ENCODE measurements at regions not wholly inside any gene's neighbourhood (a gene's known extent, or its start where the extent isn't known, plus 50 kb on each side); places are given as distances from the start of the nearest gene placed in this dataset.

DNA sequence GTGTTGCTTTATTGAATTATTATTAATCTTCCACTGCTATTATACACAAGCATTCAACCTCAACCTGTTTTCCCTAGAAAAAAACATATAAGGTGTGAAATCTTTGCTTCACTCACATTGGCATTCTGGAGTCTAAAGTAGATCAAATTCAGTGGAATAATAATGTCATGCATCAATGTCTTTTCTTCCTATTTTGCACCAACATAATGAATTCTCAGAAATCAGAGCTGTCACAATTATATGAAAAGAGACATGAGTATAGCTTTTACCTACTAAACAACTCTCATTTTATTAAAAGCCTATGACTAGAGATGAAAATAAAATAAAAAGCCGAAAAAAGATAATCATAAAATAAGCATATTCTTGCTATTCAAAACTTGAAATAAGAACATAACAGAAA, 96.3 kb upstream of the QRFPR start:
- Histone ChIP-seq H3K9me3 (no peaks in the 10 kb centered on the region), H3K36me3 (ENCODE audit: low read depth, missing control alignments) (no peaks in the 10 kb centered on the region), H3K27me3 (no peaks in the 10 kb centered on the region), H3K27ac (no peak overlapping the region), H3K4me3 (no peak overlapping the region), H3K4me1 (no peaks in the 10 kb centered on the region)
- TF ChIP-seq CTCF (IDR thresholded peaks at IDR 0.05): no peak
- no peak for TF ChIP-seq POLR2A (IDR thresholded peaks at IDR 0.05)
- intact Hi-C loops (cut with DNase I; ENCODE audit: low total_unique reads): no loop called here
- 91 to 92% methylated on average over 1 of the region's 1 CpG for WGBS, 2 donors
- no peak for DNase-seq

DNA sequence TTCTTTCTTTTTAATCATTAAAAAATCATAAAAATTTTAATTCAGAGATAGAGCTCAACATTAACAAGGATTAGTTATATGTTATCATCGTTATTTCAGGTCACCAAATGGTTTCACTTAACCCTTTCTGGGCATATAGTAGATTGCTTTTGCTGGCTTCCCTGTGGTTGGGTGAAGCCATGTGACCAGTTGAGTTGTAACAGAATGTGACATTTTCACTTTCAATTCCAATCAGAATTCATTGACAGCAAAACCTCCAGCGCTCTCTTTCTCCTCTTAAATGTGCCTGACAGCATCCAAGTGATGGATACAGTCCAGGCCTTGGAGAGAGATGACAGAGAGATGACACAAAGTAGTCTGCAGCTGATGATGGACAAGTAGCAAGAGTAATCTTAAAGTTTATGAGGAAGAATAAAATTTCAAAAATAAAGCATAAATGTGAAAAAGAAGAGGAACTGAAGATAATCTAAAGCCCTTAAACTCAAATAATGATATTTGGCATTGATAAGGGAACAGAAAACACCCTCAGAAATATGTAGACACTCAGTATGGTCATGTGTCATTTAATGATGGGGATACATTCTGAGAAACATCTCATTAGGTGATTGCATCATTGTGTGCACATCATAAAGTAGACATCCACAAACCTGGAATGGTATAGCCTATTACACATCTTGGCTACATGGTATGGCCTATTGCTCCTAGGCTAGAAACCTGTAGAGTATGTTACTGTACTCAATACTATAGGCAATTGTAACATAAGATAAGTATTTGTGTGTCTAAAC, 92.3 kb upstream of the QRFPR start:
- H3K9me3 ChIP-seq: no peaks in the 10 kb centered on the region
- H3K4me3 ChIP-seq: no peak overlapping the region
- intact Hi-C loops (cut with DNase I; ENCODE audit: low total_unique reads): no loop called here
- WGBS, 2 donors: 82% methylated on average over 2 of the region's 2 CpGs
- no peaks in the 10 kb centered on the region for H3K4me1 ChIP-seq
- H3K36me3 ChIP-seq (ENCODE audit: low read depth, missing control alignments): no peaks in the 10 kb centered on the region
- no peak overlapping the region for H3K27ac ChIP-seq
- H3K27me3 ChIP-seq: no peaks in the 10 kb centered on the region
- TF ChIP-seq POLR2A (IDR thresholded peaks at IDR 0.05) (no peak), CTCF (IDR thresholded peaks at IDR 0.05) (no peak)
- DNase-seq: no peak

DNA sequence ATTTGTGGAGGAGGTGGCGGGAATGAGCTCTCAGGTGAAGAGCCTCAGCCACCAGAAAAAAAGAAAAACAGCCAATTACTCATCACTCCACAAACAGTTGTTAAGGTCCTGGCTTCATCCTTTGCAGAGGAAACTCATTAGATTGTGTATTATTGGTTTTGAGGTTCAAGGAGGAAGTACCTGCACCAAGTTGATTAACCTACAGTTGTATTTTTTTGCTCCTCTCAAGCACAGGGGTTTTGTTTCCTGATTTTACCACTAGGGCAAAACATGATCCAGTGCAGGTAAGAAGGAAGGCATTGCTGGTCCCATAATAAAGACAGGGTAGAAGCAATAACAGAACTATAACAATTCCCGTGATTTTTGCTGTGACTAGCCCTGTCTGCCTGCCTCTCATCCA, 84.0 kb upstream of the QRFPR start:
- no peak for DNase-seq
- TF ChIP-seq CTCF (IDR thresholded peaks at IDR 0.05): no peak
- TF ChIP-seq POLR2A (IDR thresholded peaks at IDR 0.05): no peak
- intact Hi-C loops (cut with DNase I; ENCODE audit: low total_unique reads): no loop called here
- Histone ChIP-seq H3K36me3 (ENCODE audit: low read depth, missing control alignments) (no peaks in the 10 kb centered on the region), H3K27ac (no peak overlapping the region), H3K9me3 (no peaks in the 10 kb centered on the region), H3K27me3 (no peaks in the 10 kb centered on the region), H3K4me1 (no peaks in the 10 kb centered on the region), H3K4me3 (no peak overlapping the region)
- WGBS, 2 donors: 85 to 96% methylated on average over 2 of the region's 2 CpGs

DNA sequence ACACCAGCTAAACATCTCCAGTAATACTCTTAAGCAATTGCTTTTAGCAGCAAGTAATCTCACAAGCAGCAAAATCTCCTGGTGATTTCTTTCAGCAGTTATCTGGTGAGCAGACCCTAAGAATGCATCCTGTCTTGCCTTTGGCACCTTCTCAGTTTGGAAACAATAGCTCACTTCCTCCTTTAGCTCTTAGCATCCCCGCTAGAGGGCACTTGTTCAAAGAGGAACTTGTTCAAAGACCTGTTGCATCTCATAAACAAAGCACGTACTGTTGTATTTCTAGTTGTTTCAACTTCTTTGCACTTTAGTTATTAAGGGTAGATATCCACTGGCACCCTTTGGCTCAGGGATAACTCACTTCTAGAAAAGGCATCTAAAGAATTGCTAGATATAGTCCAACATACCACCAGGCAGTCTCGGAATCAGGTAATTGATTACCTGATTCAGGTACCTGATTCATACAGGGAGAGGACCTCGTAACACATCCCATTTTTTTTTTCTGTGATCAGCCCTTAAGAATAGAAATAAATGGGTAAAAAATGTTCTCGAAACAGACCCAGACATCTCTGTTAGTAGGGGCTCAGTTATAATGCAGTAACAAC, 81.9 kb upstream of the QRFPR start:
- no peaks in the 10 kb centered on the region for H3K9me3 ChIP-seq
- no peaks in the 10 kb centered on the region for H3K27me3 ChIP-seq
- H3K4me1 ChIP-seq: no peaks in the 10 kb centered on the region
- intact Hi-C loops (cut with DNase I; ENCODE audit: low total_unique reads): no loop called here
- H3K4me3 ChIP-seq: no peak overlapping the region
- WGBS, 2 donors: 52 to 63% methylated on average over 5 of the region's 5 CpGs
- TF ChIP-seq CTCF (IDR thresholded peaks at IDR 0.05) (peak; percentile 14 to 54 (median 35)), POLR2A (IDR thresholded peaks at IDR 0.05) (no peak)
- no peak overlapping the region for H3K27ac ChIP-seq
- no peaks in the 10 kb centered on the region for H3K36me3 ChIP-seq (ENCODE audit: low read depth, missing control alignments)
- peak; percentile 73 for DNase-seq

DNA sequence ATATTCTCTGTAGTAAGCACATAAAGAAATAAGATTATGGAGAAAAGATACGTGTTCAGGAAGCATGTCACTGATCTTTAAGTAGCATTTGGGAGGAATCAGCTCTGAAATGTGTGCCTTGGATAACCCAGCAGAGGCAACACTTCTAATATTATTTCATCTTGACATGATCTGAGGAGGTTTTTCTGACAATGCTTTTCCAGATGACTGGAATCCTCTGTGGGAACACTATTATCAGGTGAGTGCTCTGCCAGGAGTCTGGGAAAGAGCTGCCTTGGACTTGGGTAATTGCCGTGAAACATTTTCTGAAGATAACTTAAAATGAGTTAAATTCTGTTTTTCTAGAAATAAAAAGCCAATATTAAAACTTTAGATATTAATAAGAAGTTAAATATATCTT, 78.2 kb upstream of the QRFPR start:
- TF ChIP-seq POLR2A (IDR thresholded peaks at IDR 0.05) (no peak), CTCF (IDR thresholded peaks at IDR 0.05) (no peak)
- no peaks in the 10 kb centered on the region for H3K36me3 ChIP-seq (ENCODE audit: low read depth, missing control alignments)
- WGBS, 2 donors: 64 to 71% methylated on average over 2 of the region's 2 CpGs
- intact Hi-C loops (cut with DNase I; ENCODE audit: low total_unique reads): no loop called here
- no peaks in the 10 kb centered on the region for H3K4me1 ChIP-seq
- no peak overlapping the region for H3K27ac ChIP-seq
- no peaks in the 10 kb centered on the region for H3K9me3 ChIP-seq
- no peaks in the 10 kb centered on the region for H3K27me3 ChIP-seq
- no peak overlapping the region for H3K4me3 ChIP-seq
- DNase-seq: no peak

Data from testis (tissue), 2 donors.